ENCODE measurements at regions not wholly inside any gene's neighbourhood (a gene's known extent, or its start where the extent isn't known, plus 50 kb on each side); places are given as distances from the start of the nearest gene placed in this dataset.
A peak's percentile ranks its signal among the peaks of the same experiment; 100 is the strongest.

DNA sequence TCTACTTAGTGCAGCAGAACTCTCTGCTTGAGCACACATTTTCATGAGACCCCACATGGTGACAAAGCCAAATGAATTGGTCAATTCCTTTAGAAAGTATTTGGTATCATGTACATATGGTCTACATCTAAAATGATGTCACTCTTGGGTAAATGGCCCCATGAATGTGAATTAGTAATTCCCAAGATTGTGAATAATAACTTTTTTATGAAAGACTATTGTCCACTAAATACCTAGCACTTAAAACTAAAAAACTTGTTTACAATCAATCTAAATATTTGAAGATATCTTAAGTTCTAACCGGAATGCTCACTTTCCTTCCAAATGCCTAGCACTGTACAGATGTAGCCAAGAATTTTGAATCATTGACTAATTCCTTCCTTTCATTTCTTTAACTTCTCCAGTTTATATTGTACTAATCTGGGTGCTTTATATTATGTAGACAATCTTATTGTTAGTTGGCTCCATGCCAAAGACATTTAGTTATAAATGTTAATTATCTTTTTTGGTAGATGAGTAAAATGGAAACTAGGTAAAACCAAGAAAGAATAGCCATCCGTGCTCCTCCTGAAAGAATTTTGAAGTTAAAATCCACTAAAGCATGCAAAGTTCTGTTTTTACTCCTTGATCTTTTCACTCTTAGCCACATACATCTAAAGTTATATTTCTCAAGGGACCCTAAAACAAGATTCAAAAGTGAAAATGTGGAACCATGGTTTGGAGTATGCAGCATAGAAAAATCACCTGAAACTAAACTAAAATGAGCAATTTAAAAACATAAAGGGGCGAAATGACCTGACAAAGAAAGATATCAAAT is 145.0 kb upstream of the ARHGAP20 start (continued):
- TF ChIP-seq ETV6 (conservative IDR thresholded peaks at IDR 0.05 in 1 of 2, IDR thresholded peaks at IDR 0.05 in 1 of 2; ENCODE audit: borderline replicate concordance in 1 of 2, low read depth in 1 of 2) = no peak
- TF ChIP-seq SKIL (IDR thresholded peaks at IDR 0.05; ENCODE audit: low read depth, poor library complexity, severe bottlenecking) = peak; percentile 54
- TF ChIP-seq, protein P1, sequence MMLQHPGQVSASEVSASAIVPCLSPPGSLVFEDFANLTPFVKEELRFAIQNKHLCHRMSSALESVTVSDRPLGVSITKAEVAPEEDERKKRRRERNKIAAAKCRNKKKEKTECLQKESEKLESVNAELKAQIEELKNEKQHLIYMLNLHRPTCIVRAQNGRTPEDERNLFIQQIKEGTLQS (IDR thresholded peaks at IDR 0.05; ENCODE audit: borderline replicate concordance, extremely low read depth, low read depth, low read length) = no peak
- no peak for TF ChIP-seq RELB (IDR thresholded peaks at IDR 0.05; ENCODE audit: low read depth)
- no peak for TF ChIP-seq ZSCAN29 (IDR thresholded peaks at IDR 0.05)
- peak; percentile 62 for TF ChIP-seq MTA2 (IDR thresholded peaks at IDR 0.05; ENCODE audit: low read depth)
- no peak for TF ChIP-seq ZBED1 (IDR thresholded peaks at IDR 0.05; ENCODE audit: borderline replicate concordance)
- no peak for TF ChIP-seq EED (IDR thresholded peaks at IDR 0.05; ENCODE audit: low read depth)
- no peak for TF ChIP-seq POLR2AphosphoS5 (IDR thresholded peaks at IDR 0.05; ENCODE audit: low read length)
- TF ChIP-seq CUX1 (IDR thresholded peaks at IDR 0.05; ENCODE audit: insufficient replicate concordance, low read depth, low read length) = no peak
- no peak for TF ChIP-seq SUZ12 (IDR thresholded peaks at IDR 0.05; ENCODE audit: unreplicated experiment)
- peak; percentile 85 for TF ChIP-seq SMAD1 (IDR thresholded peaks at IDR 0.05; ENCODE audit: low read depth, partially characterized antibody)
- peak; percentile 89 for TF ChIP-seq ZNF217 (IDR thresholded peaks at IDR 0.05)
- no peak for TF ChIP-seq WRNIP1 (IDR thresholded peaks at IDR 0.05; ENCODE audit: borderline replicate concordance, low read depth, low read length)
- TF ChIP-seq PAX5 (IDR thresholded peaks at IDR 0.05; ENCODE audit: borderline replicate concordance, low read depth, low read length) = peak; percentile 25; the same call in 1 of the 2 replicates
- TF ChIP-seq CHD2 (IDR thresholded peaks at IDR 0.05; ENCODE audit: borderline replicate concordance, low read depth, low read length) = no peak
- TF ChIP-seq IKZF1 (conservative IDR thresholded peaks at IDR 0.05) = no peak; the same call in 1 of the 2 replicates
- no peak for TF ChIP-seq BCL11A (IDR thresholded peaks at IDR 0.05; ENCODE audit: low read depth, low read length)
- no peak for TF ChIP-seq RBBP5 (conservative IDR thresholded peaks at IDR 0.05)
- TF ChIP-seq STAT1 (conservative IDR thresholded peaks at IDR 0.05) = no peak
- TF ChIP-seq STAT3 (IDR thresholded peaks at IDR 0.05; ENCODE audit: low read depth, low read length) = no peak
- no peak for TF ChIP-seq TCF3 (IDR thresholded peaks at IDR 0.05; ENCODE audit: borderline replicate concordance, insufficient read depth, low read depth, low read length)

Measured in GM12878 (cell line).